ENCODE measurements at regions not wholly inside any gene's neighbourhood (a gene's known extent, or its start where the extent isn't known, plus 50 kb on each side); places are given as distances from the start of the nearest gene placed in this dataset.

DNA sequence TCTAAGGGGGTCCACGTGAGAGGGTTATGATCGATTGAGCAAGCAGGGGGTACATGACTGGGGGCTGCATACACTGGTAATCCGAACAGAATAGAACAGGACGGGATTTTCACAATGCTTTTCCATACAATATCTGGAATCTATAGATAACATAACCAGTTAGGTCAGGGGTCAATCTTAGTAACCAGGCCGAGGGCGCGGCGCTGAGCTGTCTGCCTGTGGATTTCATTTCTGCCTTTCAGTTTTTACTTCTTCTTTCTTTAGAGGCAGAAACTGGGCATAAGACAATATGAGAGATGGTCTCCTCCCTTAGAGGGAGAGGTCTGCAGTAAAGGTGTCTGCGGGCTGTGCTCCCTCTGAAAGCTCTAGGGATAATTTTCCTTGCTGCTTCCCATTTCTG, 261.3 kb downstream of the XXYLT1 start:
- no peak for DNase-seq (ENCODE audit: low read depth in 2 of 2)

DNA sequence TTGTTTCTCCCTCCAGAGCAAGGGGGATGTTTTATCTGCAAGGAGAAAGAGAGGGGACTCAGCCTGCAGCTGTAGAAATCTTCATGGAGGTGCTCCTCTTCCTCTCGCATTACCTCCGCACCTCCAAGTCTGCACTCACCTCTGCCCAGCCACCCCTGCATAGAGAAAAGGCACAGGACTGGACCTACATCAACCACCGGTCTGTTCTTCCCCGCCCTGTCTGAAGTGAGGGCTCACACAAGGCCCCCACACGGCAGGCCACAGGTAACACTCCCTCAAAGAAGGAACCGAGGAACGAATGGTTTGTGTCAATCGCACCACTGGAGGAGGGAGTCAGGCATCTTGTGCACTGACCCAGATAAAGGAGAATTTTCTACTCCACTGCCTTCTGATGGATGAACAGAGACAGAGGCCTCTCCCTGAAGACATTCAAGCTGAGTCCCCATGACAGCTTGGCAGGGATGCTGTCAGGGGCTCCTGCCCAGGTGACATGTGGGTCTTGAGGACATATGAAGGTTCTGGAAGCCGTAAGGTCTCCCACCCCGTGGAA, 260.3 kb downstream of the XXYLT1 start:
- no peak for DNase-seq (ENCODE audit: low read depth in 2 of 2)

GRCh38 chr3:195011231-195011834, 259.6 kb downstream of the XXYLT1 start:
- no peak for DNase-seq (ENCODE audit: low read depth in 2 of 2)

DNA sequence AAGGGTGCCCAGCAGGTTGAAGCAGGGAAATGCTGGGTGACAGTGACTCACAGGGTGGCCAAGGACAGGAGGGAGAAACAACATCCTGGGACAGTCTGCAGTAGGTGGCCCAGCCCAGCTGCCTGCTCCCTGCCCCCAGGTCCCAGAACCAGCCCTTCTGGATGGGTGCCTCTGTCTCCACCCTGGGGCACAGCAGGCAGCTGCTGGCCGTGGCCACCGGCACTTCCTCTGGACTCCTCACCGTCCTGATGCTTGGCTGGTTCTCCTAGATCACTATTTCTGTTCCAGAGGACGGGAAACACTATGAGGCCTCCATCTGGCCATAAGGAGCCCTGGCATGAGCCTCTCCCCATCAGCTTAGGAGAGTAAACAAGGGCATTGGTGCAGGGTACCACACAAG, 258.9 kb downstream of the XXYLT1 start:
- DNase-seq (ENCODE audit: low read depth in 2 of 2), result no peak

GRCh38 chr3:195012571-195012970, 258.4 kb downstream of the XXYLT1 start:
- no peak for DNase-seq (ENCODE audit: low read depth in 2 of 2)

DNA sequence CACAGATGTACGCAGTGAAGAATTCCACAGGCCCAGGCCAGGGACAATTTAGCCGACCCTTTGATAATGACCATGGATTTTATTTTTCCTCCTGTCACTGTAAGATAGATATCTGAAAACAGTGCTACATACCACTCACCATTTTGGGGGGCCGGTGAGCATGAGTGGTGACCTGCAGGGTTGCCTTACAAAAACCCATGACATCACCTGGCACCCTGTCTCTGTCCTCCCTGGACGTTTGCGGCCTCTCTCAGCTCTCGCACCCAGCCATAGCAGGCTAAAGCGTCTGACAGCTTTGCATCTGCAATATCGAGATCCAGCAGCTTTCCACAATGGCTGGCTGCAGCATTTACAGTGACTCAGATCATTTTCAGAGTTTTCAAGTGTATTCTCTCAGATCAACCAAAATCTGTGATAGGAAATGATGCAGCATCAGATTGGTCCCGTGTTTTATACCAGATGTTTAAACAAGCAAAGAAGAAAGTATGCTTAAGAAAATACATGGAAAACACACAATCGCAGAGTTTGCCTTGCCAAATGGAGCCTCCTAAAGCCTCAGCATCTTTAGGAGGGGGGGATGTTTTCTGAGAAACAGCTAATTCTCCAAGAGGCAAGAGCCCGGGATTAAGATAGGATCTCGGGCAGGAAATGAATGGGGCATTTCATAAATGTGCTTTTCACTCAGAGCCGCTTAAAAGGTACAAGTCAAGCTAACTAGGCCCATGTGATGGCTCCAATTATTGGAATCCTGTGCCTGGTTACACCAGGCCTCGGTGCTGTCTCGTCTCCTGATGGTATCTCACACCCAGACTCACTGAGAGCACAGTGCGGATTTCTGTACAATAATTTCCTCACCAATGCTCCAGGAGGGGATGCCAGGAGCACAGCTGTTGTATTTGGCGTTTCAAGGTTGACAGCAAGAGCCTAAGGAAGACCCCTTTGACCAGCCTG, 257.3 kb downstream of the XXYLT1 start:
- DNase-seq (ENCODE audit: low read depth in 2 of 2), result no peak

DNA sequence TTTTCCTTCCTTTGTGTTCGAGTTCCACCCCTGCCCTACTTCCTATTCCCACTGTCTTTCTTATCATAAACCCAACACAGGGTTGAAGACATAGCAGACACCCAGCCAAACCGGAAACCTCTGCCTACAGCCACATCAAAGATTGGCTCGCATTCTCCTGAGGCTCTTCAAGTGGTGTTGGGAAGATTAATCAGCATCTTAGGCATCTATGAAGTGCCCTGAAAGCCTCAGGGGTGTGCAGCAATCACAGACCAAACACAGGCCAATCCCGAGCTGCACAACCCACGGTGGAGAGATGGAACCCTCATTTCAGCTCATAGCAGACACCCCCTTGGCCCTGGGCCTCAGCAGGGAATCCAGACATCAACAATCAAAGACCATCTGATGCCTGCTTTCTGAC, 255.9 kb downstream of the XXYLT1 start:
- no peak for DNase-seq (ENCODE audit: low read depth in 2 of 2)

GRCh38 chr3:195017151-195017550, 253.8 kb downstream of the XXYLT1 start:
- no peak for DNase-seq (ENCODE audit: low read depth in 2 of 2)

Measured in stimulated activated CD8-positive, alpha-beta memory T cell treated with anti-CD3 and anti-CD28 coated beads, Interleukin-15, amount 100 ng/mL, for 4 hours (primary cell).